ENCODE measurements at regions not wholly inside any gene's neighbourhood (a gene's known extent, or its start where the extent isn't known, plus 50 kb on each side); places are given as distances from the start of the nearest gene placed in this dataset.

DNA sequence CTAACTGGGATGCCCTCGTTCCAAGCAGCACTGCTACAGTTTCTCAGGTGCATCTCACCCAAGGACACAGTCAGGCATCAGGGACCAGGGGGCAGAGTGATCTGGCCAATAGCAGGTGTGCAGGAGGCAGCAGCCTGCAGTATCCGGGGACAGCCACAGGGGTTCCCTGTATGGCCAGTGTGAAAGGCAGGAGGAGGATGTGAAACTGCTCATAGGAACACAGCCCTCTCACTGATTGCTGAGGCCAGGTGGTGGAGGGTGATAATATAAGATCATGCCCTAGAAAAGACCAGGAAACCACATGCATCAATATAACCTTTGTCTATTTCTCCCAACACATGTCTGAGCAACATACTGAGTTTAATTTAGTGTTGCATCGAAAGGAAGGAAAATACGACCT, 112.7 kb upstream of the TACR1 start:
- Histone ChIP-seq H3K4me2 (ENCODE audit: control insufficient read depth, insufficient read depth) (peak overlapping the region; percentile 61), H3K9me3 (replicated peaks; ENCODE audit: control insufficient read depth, insufficient read depth, low read length) (no peaks in the 10 kb centered on the region; the same call in 1 of the 3 replicates), H3K36me3 (ENCODE audit: control insufficient read depth in 2 of 2, insufficient read depth in 2 of 2, low read length in 1 of 2) (no peaks in the 10 kb centered on the region), H2AFZ (ENCODE audit: control insufficient read depth, low read depth, low read length) (no peak overlapping the region), H3K4me1 (ENCODE audit: control insufficient read depth, insufficient read depth, low read length) (peaks cover 9% of the 10 kb centered on the region), H3K27ac (ENCODE audit: control insufficient read depth, insufficient read depth) (no peak overlapping the region), H4K20me1 (ENCODE audit: control insufficient read depth, insufficient read depth) (no peaks in the 10 kb centered on the region), H3K9ac (ENCODE audit: control insufficient read depth, insufficient read depth, low read length) (no peak overlapping the region), H3K79me2 (ENCODE audit: control insufficient read depth, insufficient read depth, low read length) (no peaks in the 10 kb centered on the region), H3K4me3 (no peak overlapping the region), H3K27me3 (replicated peaks in 1 of 2; ENCODE audit: control insufficient read depth in 2 of 2, insufficient read depth in 2 of 2, low read length in 1 of 2) (no peaks in the 10 kb centered on the region)
- ChIA-PET SMC1A (ENCODE audit: uncharacterized antibody, unreplicated experiment) (interaction anchor here (0.9 to 4.6 kb wide), 6 partner anchors 13 to 156 kb away, joined by 3 to 19 read pairs (median 12); no protein-coding TSS in a partner anchor), RAD21 (ENCODE audit: unreplicated experiment) (interaction anchor here (1.1 to 1.8 kb wide), 3 partner anchors 13 to 93 kb away, joined by 3 to 6 read pairs (median 3); no protein-coding TSS in a partner anchor), POLR2A (interaction anchor here (0.8 kb wide), 1 partner anchor 35 kb away, joined by 3 read pairs; no protein-coding TSS in a partner anchor), CTCF (interaction anchor here (0.6 to 6.0 kb wide), 6 partner anchors 11 to 836 kb away, joined by 3 to 45 read pairs (median 4); no protein-coding TSS in a partner anchor)
- intact Hi-C loops (cut with micrococcal nuclease; ENCODE audit: unreplicated experiment) (loop anchor here (1.0 to 10.0 kb wide), 5 partner anchors 92 to 295 kb away; no protein-coding TSS in a partner anchor), in situ Hi-C loops (cut with MboI) (no loop called here)
- FAIRE-seq = peak; percentile 81
- BruUV-seq (replicated peaks) = no TSS peak
- 0% methylated on average over 4 of the region's 4 CpGs for WGBS (ENCODE audit: insufficient coverage, insufficient replicate concordance, low lambda C conversion rate, missing lambda C conversion rate)
- peak; percentile 100 for ATAC-seq
- DNase-seq (ENCODE audit: low read depth, low spot score) = peak; percentile 89
- TF ChIP-seq YY1 (IDR thresholded peaks at IDR 0.05; ENCODE audit: low read depth, low read length) (0 out of 2 replicates have a peak, but pooled peaks have one; percentile 35), LARP7 (IDR thresholded peaks at IDR 0.05) (0 out of 2 replicates have a peak, but pooled peaks have one; percentile 64), NRF1 (conservative IDR thresholded peaks at IDR 0.05; ENCODE audit: low read depth, low read length) (no peak), ZNF207 (IDR thresholded peaks at IDR 0.05; ENCODE audit: borderline replicate concordance) (0 out of 2 replicates have a peak, but pooled peaks have one; percentile 54), HDAC2 (IDR thresholded peaks at IDR 0.05) (no peak), MYC (IDR thresholded peaks at IDR 0.05; ENCODE audit: insufficient read depth, insufficient read length, insufficient replicate concordance, low read length, severe bottlenecking) (no peak), CEBPB (IDR thresholded peaks at IDR 0.05; ENCODE audit: borderline replicate concordance in 1 of 2, low read depth in 2 of 2, low read length in 2 of 2) (no peak), EGR1 (IDR thresholded peaks at IDR 0.05; ENCODE audit: borderline replicate concordance in 1 of 2, low read depth in 2 of 2, low read length in 2 of 2) (no peak), NR2C2 (IDR thresholded peaks at IDR 0.05; ENCODE audit: borderline replicate concordance, control insufficient read depth, insufficient read length, low read depth) (no peak), REST (IDR thresholded peaks at IDR 0.05; ENCODE audit: low read depth, low read length) (no peak), MTA2 (IDR thresholded peaks at IDR 0.05; ENCODE audit: low read depth) (peak; percentile 83), FOS (IDR thresholded peaks at IDR 0.05; ENCODE audit: borderline replicate concordance, extremely low read depth, insufficient read length) (no peak), CTCF (IDR thresholded peaks at IDR 0.05 in 2 of 3, conservative IDR thresholded peaks at IDR 0.05 in 1 of 3; ENCODE audit: control insufficient read depth in 2 of 3, extremely low read depth in 1 of 3, insufficient read depth in 1 of 3, low read depth in 3 of 3, low read length in 3 of 3) (peak; percentile 84 to 89 (median 85))
- TF ChIP-seq, protein P1, sequence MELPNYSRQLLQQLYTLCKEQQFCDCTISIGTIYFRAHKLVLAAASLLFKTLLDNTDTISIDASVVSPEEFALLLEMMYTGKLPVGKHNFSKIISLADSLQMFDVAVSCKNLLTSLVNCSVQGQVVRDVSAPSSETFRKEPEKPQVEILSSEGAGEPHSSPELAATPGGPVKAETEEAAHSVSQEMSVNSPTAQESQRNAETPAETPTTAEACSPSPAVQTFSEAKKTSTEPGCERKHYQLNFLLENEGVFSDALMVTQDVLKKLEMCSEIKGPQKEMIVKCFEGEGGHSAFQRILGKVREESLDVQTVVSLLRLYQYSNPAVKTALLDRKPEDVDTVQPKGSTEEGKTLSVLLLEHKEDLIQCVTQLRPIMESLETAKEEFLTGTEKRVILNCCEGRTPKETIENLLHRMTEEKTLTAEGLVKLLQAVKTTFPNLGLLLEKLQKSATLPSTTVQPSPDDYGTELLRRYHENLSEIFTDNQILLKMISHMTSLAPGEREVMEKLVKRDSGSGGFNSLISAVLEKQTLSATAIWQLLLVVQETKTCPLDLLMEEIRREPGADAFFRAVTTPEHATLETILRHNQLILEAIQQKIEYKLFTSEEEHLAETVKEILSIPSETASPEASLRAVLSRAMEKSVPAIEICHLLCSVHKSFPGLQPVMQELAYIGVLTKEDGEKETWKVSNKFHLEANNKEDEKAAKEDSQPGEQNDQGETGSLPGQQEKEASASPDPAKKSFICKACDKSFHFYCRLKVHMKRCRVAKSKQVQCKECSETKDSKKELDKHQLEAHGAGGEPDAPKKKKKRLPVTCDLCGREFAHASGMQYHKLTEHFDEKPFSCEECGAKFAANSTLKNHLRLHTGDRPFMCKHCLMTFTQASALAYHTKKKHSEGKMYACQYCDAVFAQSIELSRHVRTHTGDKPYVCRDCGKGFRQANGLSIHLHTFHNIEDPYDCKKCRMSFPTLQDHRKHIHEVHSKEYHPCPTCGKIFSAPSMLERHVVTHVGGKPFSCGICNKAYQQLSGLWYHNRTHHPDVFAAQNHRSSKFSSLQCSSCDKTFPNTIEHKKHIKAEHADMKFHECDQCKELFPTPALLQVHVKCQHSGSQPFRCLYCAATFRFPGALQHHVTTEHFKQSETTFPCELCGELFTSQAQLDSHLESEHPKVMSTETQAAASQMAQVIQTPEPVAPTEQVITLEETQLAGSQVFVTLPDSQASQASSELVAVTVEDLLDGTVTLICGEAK (IDR thresholded peaks at IDR 0.05; ENCODE audit: borderline replicate concordance) = no peak

Measured in GM12878 (cell line).